ENCODE measurements at regions not wholly inside any gene's neighbourhood (a gene's known extent, or its start where the extent isn't known, plus 50 kb on each side); places are given as distances from the start of the nearest gene placed in this dataset.
A peak's percentile ranks its signal among the peaks of the same experiment; 100 is the strongest.

DNA sequence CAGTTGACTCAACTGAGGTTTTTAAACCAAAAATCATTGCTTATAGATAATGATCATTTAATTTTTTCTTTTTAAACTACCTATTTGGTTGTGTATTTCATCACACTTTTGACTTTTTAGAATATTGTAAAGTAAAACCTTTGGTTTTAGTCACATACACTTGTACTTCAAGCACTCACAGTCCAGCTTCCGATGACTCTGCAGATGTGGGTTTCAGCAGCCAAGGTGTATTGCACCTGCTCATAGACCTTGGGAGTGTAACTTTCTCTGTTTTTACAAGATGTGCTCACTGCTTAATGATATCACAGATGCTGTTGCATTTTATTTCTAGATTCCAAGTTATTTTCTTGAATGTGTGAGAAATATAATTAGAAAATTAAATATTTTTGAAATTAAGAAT is 188.3 kb upstream of the SLC38A2 start:
- Histone ChIP-seq H3K9me3 (ENCODE audit: insufficient read depth in 2 of 2, low read depth in 1 of 2, low read length in 1 of 2) (peaks cover 0 to 2% of the 10 kb centered on the region in 2 experiments; a peak in 1 of 4 replicates), H4K91ac (replicated peaks; ENCODE audit: insufficient read length, low read length) (peak overlapping the region; percentile 78), H2BK12ac (ENCODE audit: low read depth, low read length) (no peak overlapping the region), H3K23ac (ENCODE audit: insufficient read length) (no peak overlapping the region), H3K4ac (replicated peaks; ENCODE audit: insufficient read length, low read depth, low read length) (peak overlapping the region; percentile 75), H3K4me2 (ENCODE audit: insufficient read depth in 1 of 2, low read depth in 2 of 2, low read length in 2 of 2) (no peak overlapping the region), H2AFZ (ENCODE audit: low read length) (no peak overlapping the region), H3K27ac (ENCODE audit: low read depth, low read length) (no peak overlapping the region), H3K4me1 (replicated peaks in 1 of 4; ENCODE audit: control insufficient read depth in 3 of 4, insufficient read depth in 4 of 4, low read length in 3 of 4) (peaks cover 0 to 4% (median 3%) of the 10 kb centered on the region in 4 experiments; a peak in 3 of 7 replicates), H3K18ac (ENCODE audit: extremely low read depth, low read length) (no peak overlapping the region), H3K9ac (replicated peaks in 1 of 4; ENCODE audit: extremely low read depth in 1 of 4, low read depth in 3 of 4, low read length in 3 of 4) (no peak overlapping the region), H2BK20ac (ENCODE audit: low read length) (no peak overlapping the region), H4K8ac (ENCODE audit: extremely low read depth, insufficient read depth, low read length) (no peak overlapping the region), H4K20me1 (replicated peaks in 1 of 2; ENCODE audit: control insufficient read depth in 1 of 2, insufficient read depth in 2 of 2, low read length in 2 of 2) (no peaks in the 10 kb centered on the region), H3K79me1 (ENCODE audit: low read depth, low read length) (no peaks in the 10 kb centered on the region), H2AK5ac (ENCODE audit: low read depth, low read length) (no peak overlapping the region), H2BK120ac (replicated peaks; ENCODE audit: low read depth, low read length) (no peak overlapping the region), H3K4me3 (ENCODE audit: extremely low read depth in 1 of 4, insufficient read depth in 2 of 4, low read depth in 3 of 4, low read length in 4 of 4) (no peak overlapping the region), H3K14ac (ENCODE audit: insufficient read length) (no peak overlapping the region), H3K27me3 (replicated peaks in 1 of 4; ENCODE audit: control insufficient read depth in 3 of 4, extremely low read depth in 1 of 4, insufficient read depth in 3 of 4, low read length in 3 of 4) (no peaks in the 10 kb centered on the region), H3K23me2 (ENCODE audit: low read depth, low read length) (no peaks in the 10 kb centered on the region), H3K56ac (replicated peaks; ENCODE audit: insufficient read length, low read depth, low read length) (no peak overlapping the region), H2BK15ac (ENCODE audit: low read length) (no peak overlapping the region), H3K79me2 (ENCODE audit: control insufficient read depth in 1 of 2, insufficient read depth in 2 of 2, low read length in 2 of 2) (no peaks in the 10 kb centered on the region), H2BK5ac (ENCODE audit: low read depth, low read length) (no peak overlapping the region), H3K36me3 (ENCODE audit: control insufficient read depth in 2 of 4, insufficient read depth in 4 of 4, low read length in 3 of 4) (no peaks in the 10 kb centered on the region), H4K5ac (ENCODE audit: insufficient read length, low read depth, low read length) (no peak overlapping the region)
- DNase-seq (ENCODE audit: low read depth in 1 of 2, low spot score in 2 of 2) (no peak), FAIRE-seq (no peak)
- WGBS, 2 experiments (ENCODE audit: extremely low coverage in 1 of 2, insufficient coverage in 1 of 2, insufficient read length in 1 of 2, insufficient replicate concordance in 2 of 2, low coverage in 1 of 2, low lambda C conversion rate in 2 of 2, missing lambda C conversion rate in 1 of 2), result 96% methylated on average over 1 of the region's 1 CpG; no CpG with 5 or more reads in 1 of the 2 experiments
- ChIA-PET CTCF (ENCODE audit: partially characterized antibody) (interaction anchor here (0.7 kb wide), 1 partner anchor 1438 kb away, joined by 3 read pairs; no protein-coding TSS in a partner anchor), POLR2A (ENCODE audit: partially characterized antibody) (interaction anchor here (0.7 to 1.2 kb wide), 2 partner anchors 106 to 218 kb away, joined by 3 to 4 read pairs; no protein-coding TSS in a partner anchor)
- no peak for TF ChIP-seq GABPA (IDR thresholded peaks at IDR 0.05; ENCODE audit: borderline replicate concordance, insufficient read depth, low read length)
